ENCODE measurements at regions not wholly inside any gene's neighbourhood (a gene's known extent, or its start where the extent isn't known, plus 50 kb on each side); places are given as distances from the start of the nearest gene placed in this dataset.

- H3K9me1 ChIP-seq (replicated peaks; ENCODE audit: control insufficient read depth, extremely low read depth, insufficient read depth, low read length): no peaks in the 10 kb centered on the region
- no peak overlapping the region for H3K4me3 ChIP-seq (replicated peaks in 1 of 3; ENCODE audit: insufficient read depth in 1 of 3, low read depth in 1 of 3, low read length in 3 of 3)
- H3K79me2 ChIP-seq (ENCODE audit: control insufficient read depth, insufficient read depth, low read length): no peaks in the 10 kb centered on the region
- no peaks in the 10 kb centered on the region for H3K27me3 ChIP-seq (ENCODE audit: control insufficient read depth in 2 of 2, insufficient read depth in 2 of 2, low read length in 2 of 2)
- peaks cover 22% of the 10 kb centered on the region for H3K4me1 ChIP-seq (ENCODE audit: control insufficient read depth, extremely low read depth, insufficient read depth, low read length)
- peak; percentile 88 for DNase-seq (ENCODE audit: low read depth, low spot score)
- H3K36me3 ChIP-seq (ENCODE audit: control insufficient read depth in 2 of 2, extremely low read depth in 1 of 2, insufficient read depth in 2 of 2, low read length in 2 of 2): no peaks in the 10 kb centered on the region
- no peaks in the 10 kb centered on the region for H4K20me1 ChIP-seq (replicated peaks; ENCODE audit: control insufficient read depth, extremely low read depth, insufficient read depth, low read length)
- no TSS peak for BruUV-seq (replicated peaks)
- dilution Hi-C loops (cut with MboI; ENCODE audit: extremely low pct_ligation_motif_present, low sequenced_read_pairs): no loop called here
- CTCF ChIA-PET: interaction anchor here (1.0 to 1.1 kb wide), 3 partner anchors 11 to 66 kb away, joined by 3 read pairs; no protein-coding TSS in a partner anchor
- peak overlapping the region; percentile 91 for H3K27ac ChIP-seq (ENCODE audit: insufficient read depth, low read depth, low read length)
- TF ChIP-seq MYC (IDR thresholded peaks at IDR 0.05; ENCODE audit: low read depth, low read length) (no peak), FOS (IDR thresholded peaks at IDR 0.05; ENCODE audit: borderline replicate concordance, insufficient read depth, low read length) (peak; percentile 74), MAX (IDR thresholded peaks at IDR 0.05; ENCODE audit: insufficient read depth, insufficient read length) (no peak), JUN (IDR thresholded peaks at IDR 0.05; ENCODE audit: borderline replicate concordance, insufficient read depth, insufficient read length, low read depth) (peak; percentile 58), POLR2AphosphoS5 (IDR thresholded peaks at IDR 0.05; ENCODE audit: insufficient read depth, low read depth, low read length) (no peak), CTCF (IDR thresholded peaks at IDR 0.05; ENCODE audit: extremely low read depth in 1 of 2, insufficient read depth in 1 of 2, low read depth in 1 of 2, low read length in 2 of 2) (no peak), GATA2 (IDR thresholded peaks at IDR 0.05; ENCODE audit: insufficient read depth, insufficient read length, low read depth, low read length) (peak; percentile 24), POLR2A (IDR thresholded peaks at IDR 0.05; ENCODE audit: low read depth, low read length) (no peak), EZH2 (IDR thresholded peaks at IDR 0.05; ENCODE audit: borderline replicate concordance, low read depth, low read length, severe bottlenecking) (no peak)
- peak overlapping the region; percentile 61 for H3K9ac ChIP-seq (replicated peaks; ENCODE audit: extremely low read depth, insufficient read depth, low read length)
- intact Hi-C loops (cut with micrococcal nuclease): loop anchor here (5.0 kb wide), 1 partner anchor 77 kb away; no protein-coding TSS in a partner anchor
- POLR2A ChIA-PET: no interaction called here
- FAIRE-seq: peak; percentile 100
- no peaks in the 10 kb centered on the region for H3K9me3 ChIP-seq (replicated peaks; ENCODE audit: control insufficient read depth, insufficient read depth, low read length)
- peak overlapping the region; percentile 64 for H3K4me2 ChIP-seq (ENCODE audit: insufficient read depth, low read length)
- peak overlapping the region; percentile 48 for H2AFZ ChIP-seq (ENCODE audit: low read depth, low read length)
Measured at GRCh38 chrX:22389556-22390179, 117.0 kb downstream of the CBLL2 start.
